ENCODE measurements at regions not wholly inside any gene's neighbourhood (a gene's known extent, or its start where the extent isn't known, plus 50 kb on each side); places are given as distances from the start of the nearest gene placed in this dataset.

DNA sequence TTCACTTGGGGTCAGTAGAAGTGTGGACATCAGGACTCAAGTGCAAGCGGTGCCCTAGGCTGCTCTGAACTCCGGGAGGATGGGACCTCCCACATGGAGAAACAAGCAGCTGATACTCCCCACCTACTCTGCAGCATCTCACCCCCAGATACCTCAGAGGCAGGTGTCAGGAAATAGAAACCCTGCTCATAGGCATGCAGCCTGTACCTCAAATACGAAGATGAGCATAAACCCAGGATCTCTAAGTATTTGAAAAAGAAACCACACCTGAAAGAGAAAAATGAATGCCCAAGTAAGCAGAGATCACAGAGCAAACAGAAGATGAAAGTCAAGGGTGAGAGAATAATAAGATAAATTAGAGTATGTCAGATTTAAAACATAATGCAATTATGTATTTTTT, 75.6 kb upstream of the WSCD2 start:
- WGBS (ENCODE audit: missing lambda C conversion rate) = 0% methylated on average over 3 of the region's 3 CpGs
- no peak overlapping the region for H3K4me3 ChIP-seq
- no peaks in the 10 kb centered on the region for H3K9me3 ChIP-seq
- H3K4me1 ChIP-seq = no peaks in the 10 kb centered on the region
- POLR2A ChIA-PET = no interaction called here
- FAIRE-seq (no peak), ATAC-seq (no peak), DNase-seq (ENCODE audit: low read depth in 1 of 2, low spot score in 1 of 2) (no peak)
- no peak for TF ChIP-seq HOXB13 (CRISPR knock-in tag; IDR thresholded peaks at IDR 0.05; ENCODE audit: low read depth)
- no peak for TF ChIP-seq KDM1A (IDR thresholded peaks at IDR 0.05; ENCODE audit: low read depth)
- TF ChIP-seq ZNF302 (CRISPR knock-in tag; IDR thresholded peaks at IDR 0.05) = no peak
- no peak for TF ChIP-seq SMC3 (IDR thresholded peaks at IDR 0.05)
- TF ChIP-seq, protein P1, sequence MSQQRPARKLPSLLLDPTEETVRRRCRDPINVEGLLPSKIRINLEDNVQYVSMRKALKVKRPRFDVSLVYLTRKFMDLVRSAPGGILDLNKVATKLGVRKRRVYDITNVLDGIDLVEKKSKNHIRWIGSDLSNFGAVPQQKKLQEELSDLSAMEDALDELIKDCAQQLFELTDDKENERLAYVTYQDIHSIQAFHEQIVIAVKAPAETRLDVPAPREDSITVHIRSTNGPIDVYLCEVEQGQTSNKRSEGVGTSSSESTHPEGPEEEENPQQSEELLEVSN (IDR thresholded peaks at IDR 0.05; ENCODE audit: borderline replicate concordance, low read depth) = no peak
- TF ChIP-seq FOSB (CRISPR knock-in tag; IDR thresholded peaks at IDR 0.05) = no peak
- TF ChIP-seq JUNB (IDR thresholded peaks at IDR 0.05) = no peak
- TF ChIP-seq, protein P2, sequence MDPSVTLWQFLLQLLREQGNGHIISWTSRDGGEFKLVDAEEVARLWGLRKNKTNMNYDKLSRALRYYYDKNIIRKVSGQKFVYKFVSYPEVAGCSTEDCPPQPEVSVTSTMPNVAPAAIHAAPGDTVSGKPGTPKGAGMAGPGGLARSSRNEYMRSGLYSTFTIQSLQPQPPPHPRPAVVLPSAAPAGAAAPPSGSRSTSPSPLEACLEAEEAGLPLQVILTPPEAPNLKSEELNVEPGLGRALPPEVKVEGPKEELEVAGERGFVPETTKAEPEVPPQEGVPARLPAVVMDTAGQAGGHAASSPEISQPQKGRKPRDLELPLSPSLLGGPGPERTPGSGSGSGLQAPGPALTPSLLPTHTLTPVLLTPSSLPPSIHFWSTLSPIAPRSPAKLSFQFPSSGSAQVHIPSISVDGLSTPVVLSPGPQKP (IDR thresholded peaks at IDR 0.05; ENCODE audit: low read depth, low read length) = no peak
- TF ChIP-seq MAZ (IDR thresholded peaks at IDR 0.05; ENCODE audit: borderline replicate concordance, low read depth, low read length) = no peak
- TF ChIP-seq ZFP36 (IDR thresholded peaks at IDR 0.05; ENCODE audit: borderline replicate concordance, partially characterized antibody) = no peak
- TF ChIP-seq NFE2L2 (conservative IDR thresholded peaks at IDR 0.05; ENCODE audit: low read length) = no peak
- TF ChIP-seq POLR2AphosphoS2 (conservative IDR thresholded peaks at IDR 0.05; ENCODE audit: low read length) = no peak
- no peak for TF ChIP-seq RFX5 (IDR thresholded peaks at IDR 0.05)
- no peak for TF ChIP-seq CBX8 (IDR thresholded peaks at IDR 0.05)
- TF ChIP-seq RARB (CRISPR knock-in tag; IDR thresholded peaks at IDR 0.05) = no peak
- TF ChIP-seq, protein P3, sequence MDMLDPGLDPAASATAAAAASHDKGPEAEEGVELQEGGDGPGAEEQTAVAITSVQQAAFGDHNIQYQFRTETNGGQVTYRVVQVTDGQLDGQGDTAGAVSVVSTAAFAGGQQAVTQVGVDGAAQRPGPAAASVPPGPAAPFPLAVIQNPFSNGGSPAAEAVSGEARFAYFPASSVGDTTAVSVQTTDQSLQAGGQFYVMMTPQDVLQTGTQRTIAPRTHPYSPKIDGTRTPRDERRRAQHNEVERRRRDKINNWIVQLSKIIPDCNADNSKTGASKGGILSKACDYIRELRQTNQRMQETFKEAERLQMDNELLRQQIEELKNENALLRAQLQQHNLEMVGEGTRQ (IDR thresholded peaks at IDR 0.05) = no peak
- no peak for TF ChIP-seq SREBF2 (IDR thresholded peaks at IDR 0.05)
- TF ChIP-seq EHMT2 (IDR thresholded peaks at IDR 0.05; ENCODE audit: low read depth) = no peak
- TF ChIP-seq TFCP2L1 (CRISPR knock-in tag; IDR thresholded peaks at IDR 0.05) = no peak
- TF ChIP-seq GATA3 (IDR thresholded peaks at IDR 0.05; ENCODE audit: borderline replicate concordance) = no peak
- H3K4me2 ChIP-seq = no peak overlapping the region
- CTCF ChIA-PET = no interaction called here
- no peak overlapping the region for H3K27ac ChIP-seq

DNA sequence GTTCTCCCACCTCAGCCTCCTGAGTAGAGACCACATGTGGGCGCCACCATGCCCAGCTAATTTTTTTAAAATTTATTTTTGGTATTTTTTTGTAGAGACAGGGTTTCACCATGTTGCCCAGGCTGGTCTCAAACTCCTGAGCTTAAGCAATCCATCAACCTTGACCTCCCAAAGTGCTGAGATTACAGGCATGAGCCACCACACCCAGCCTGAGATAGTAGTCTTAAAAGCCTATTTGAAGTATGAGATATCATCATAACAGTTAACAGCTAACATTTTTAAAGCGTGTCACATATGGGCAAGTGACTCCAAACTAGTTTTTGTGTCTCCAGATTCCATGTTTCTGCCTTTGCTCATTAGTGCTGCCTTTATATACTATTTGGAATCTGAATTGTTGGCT, 74.6 kb upstream of the WSCD2 start:
- Histone ChIP-seq H3K27ac (no peak overlapping the region), H3K4me2 (no peak overlapping the region), H3K4me1 (no peaks in the 10 kb centered on the region), H3K9me3 (no peaks in the 10 kb centered on the region), H3K4me3 (no peak overlapping the region)
- no peak for DNase-seq (ENCODE audit: low read depth in 1 of 2, low spot score in 1 of 2)
- CTCF ChIA-PET = no interaction called here
- no peak for ATAC-seq
- no peak for FAIRE-seq
- 7% methylated on average over 2 of the region's 2 CpGs for WGBS (ENCODE audit: missing lambda C conversion rate)
- POLR2A ChIA-PET = no interaction called here
- TF ChIP-seq, protein P3 (IDR thresholded peaks at IDR 0.05) = no peak
- no peak for TF ChIP-seq HOXA7 (CRISPR knock-in tag; IDR thresholded peaks at IDR 0.05)
- TF ChIP-seq ZC3H11A (IDR thresholded peaks at IDR 0.05) = no peak
- TF ChIP-seq NFE2L2 (conservative IDR thresholded peaks at IDR 0.05; ENCODE audit: low read length) = no peak
- no peak for TF ChIP-seq SREBF2 (IDR thresholded peaks at IDR 0.05)
- TF ChIP-seq JUN (IDR thresholded peaks at IDR 0.05) = no peak

DNA sequence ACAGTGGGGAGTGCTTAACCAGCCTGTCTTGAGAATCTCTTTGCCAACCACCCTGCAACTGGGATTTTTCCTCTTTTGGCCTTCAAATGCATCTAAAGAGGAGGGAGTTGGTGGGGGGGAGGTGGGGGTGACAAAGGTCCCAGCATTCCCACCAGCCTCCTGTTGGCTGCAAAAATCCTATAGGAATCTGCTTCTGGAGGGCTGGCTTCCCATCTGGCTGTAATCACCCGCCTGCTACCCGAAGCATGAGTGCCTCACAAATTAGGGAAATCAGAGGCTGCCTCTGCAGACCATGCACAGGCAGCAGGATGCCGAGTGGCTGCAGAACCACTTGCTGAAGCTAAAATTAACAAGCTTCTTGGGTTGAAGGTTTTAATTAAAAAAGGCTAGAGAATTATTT, 73.9 kb upstream of the WSCD2 start:
- H3K9me3 ChIP-seq = no peaks in the 10 kb centered on the region
- no peak overlapping the region for H3K4me2 ChIP-seq
- ChIA-PET POLR2A (no interaction called here), CTCF (no interaction called here)
- no peak overlapping the region for H3K27ac ChIP-seq
- FAIRE-seq (no peak), DNase-seq (ENCODE audit: low read depth in 1 of 2, low spot score in 1 of 2) (no peak), ATAC-seq (no peak)
- 0% methylated on average over 3 of the region's 3 CpGs for WGBS (ENCODE audit: missing lambda C conversion rate)
- no peak overlapping the region for H3K4me3 ChIP-seq
- H3K4me1 ChIP-seq = no peaks in the 10 kb centered on the region
- no peak for TF ChIP-seq HOXB5 (CRISPR knock-in tag; IDR thresholded peaks at IDR 0.05)
- no peak for TF ChIP-seq NPAS2 (CRISPR knock-in tag; IDR thresholded peaks at IDR 0.05; ENCODE audit: borderline replicate concordance)
- TF ChIP-seq BHLHE40 (IDR thresholded peaks at IDR 0.05; ENCODE audit: low read depth, low read length) = no peak
- no peak for TF ChIP-seq KDM5A (IDR thresholded peaks at IDR 0.05)
- no peak for TF ChIP-seq ZC3H11A (IDR thresholded peaks at IDR 0.05)
- TF ChIP-seq, protein P4, sequence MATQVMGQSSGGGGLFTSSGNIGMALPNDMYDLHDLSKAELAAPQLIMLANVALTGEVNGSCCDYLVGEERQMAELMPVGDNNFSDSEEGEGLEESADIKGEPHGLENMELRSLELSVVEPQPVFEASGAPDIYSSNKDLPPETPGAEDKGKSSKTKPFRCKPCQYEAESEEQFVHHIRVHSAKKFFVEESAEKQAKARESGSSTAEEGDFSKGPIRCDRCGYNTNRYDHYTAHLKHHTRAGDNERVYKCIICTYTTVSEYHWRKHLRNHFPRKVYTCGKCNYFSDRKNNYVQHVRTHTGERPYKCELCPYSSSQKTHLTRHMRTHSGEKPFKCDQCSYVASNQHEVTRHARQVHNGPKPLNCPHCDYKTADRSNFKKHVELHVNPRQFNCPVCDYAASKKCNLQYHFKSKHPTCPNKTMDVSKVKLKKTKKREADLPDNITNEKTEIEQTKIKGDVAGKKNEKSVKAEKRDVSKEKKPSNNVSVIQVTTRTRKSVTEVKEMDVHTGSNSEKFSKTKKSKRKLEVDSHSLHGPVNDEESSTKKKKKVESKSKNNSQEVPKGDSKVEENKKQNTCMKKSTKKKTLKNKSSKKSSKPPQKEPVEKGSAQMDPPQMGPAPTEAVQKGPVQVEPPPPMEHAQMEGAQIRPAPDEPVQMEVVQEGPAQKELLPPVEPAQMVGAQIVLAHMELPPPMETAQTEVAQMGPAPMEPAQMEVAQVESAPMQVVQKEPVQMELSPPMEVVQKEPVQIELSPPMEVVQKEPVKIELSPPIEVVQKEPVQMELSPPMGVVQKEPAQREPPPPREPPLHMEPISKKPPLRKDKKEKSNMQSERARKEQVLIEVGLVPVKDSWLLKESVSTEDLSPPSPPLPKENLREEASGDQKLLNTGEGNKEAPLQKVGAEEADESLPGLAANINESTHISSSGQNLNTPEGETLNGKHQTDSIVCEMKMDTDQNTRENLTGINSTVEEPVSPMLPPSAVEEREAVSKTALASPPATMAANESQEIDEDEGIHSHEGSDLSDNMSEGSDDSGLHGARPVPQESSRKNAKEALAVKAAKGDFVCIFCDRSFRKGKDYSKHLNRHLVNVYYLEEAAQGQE (IDR thresholded peaks at IDR 0.05) = no peak
- TF ChIP-seq FOXS1 (CRISPR knock-in tag; IDR thresholded peaks at IDR 0.05) = no peak
- TF ChIP-seq, protein P5, sequence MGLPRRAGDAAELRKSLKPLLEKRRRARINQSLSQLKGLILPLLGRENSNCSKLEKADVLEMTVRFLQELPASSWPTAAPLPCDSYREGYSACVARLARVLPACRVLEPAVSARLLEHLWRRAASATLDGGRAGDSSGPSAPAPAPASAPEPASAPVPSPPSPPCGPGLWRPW (IDR thresholded peaks at IDR 0.05) = no peak

Data from A549 (cell line).